ENCODE measurements at regions not wholly inside any gene's neighbourhood (a gene's known extent, or its start where the extent isn't known, plus 50 kb on each side); places are given as distances from the start of the nearest gene placed in this dataset.
"Not testable (repeated sequence)": the region's sequence is repeated elsewhere in the genome, so short reads cannot be mapped to it uniquely, and the experiment has no call there.

DNA sequence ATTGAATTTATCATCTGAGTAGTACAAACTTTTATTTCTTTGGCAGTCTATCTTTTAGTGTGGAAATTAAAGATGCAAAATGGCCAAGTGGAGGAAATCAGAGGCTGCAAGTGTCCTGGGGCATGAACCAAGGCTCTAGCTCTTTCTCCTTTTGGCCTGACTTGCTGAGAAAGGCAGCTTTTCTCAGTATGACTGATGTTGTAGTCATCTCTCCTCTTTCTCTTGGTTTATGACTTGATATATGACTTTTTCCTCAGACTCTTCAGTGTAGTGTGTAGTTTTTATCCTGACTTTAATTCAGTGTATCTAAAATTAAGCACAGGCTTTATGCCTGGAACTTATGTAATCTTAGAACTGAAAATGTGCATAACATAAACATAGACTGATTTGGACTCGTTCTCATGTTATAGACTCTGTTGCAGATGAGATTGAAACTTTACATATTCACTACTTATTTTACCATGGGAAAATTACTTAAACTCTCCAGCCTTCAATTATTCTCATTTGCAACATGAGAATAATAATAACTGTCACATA lies 65.7 kb downstream of the SLITRK5 start:
- DNase-seq (ENCODE audit: low read depth, low spot score): no peak

- no peak for DNase-seq (ENCODE audit: low read depth, low spot score)
These were observed 82.9 kb downstream of the SLITRK5 start for GRCh38 chr13:87754097-87754496.

- no peak for DNase-seq (ENCODE audit: low read depth, low spot score)
These were observed 98.3 kb downstream of the SLITRK5 start for GRCh38 chr13:87769445-87769844.

GRCh38 chr13:87777387-87777786 lies 106.2 kb downstream of the SLITRK5 start:
- no peak for DNase-seq (ENCODE audit: low read depth, low spot score)

DNA sequence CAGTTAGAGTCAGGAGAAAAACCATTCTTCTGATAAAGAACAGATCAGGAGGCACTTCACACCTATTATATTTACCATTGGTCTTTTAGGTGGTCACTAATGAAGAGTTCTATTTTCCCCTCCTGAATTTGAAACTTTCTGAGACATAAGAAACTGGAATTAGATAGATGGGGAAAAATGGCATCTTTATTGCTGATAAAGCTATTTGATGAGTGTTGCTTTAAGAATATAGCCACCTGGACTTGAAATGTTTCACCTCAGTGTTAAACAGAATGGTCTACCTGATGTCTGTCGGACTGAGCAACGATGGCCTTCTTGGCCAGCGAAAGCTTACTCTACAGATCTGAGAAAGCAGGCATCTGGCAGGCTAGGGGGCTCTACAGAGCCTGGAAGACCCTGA lies 107.0 kb downstream of the SLITRK5 start:
- DNase-seq (ENCODE audit: low read depth, low spot score): no peak

GRCh38 chr13:87779426-87779825 lies 108.3 kb downstream of the SLITRK5 start:
- DNase-seq (ENCODE audit: low read depth, low spot score): no peak

GRCh38 chr13:87783366-87783765 lies 112.2 kb downstream of the SLITRK5 start:
- no peak for DNase-seq (ENCODE audit: low read depth, low spot score)

- no peak for DNase-seq (ENCODE audit: low read depth, low spot score)
These were observed 117.2 kb downstream of the SLITRK5 start for GRCh38 chr13:87788363-87788762.

DNA sequence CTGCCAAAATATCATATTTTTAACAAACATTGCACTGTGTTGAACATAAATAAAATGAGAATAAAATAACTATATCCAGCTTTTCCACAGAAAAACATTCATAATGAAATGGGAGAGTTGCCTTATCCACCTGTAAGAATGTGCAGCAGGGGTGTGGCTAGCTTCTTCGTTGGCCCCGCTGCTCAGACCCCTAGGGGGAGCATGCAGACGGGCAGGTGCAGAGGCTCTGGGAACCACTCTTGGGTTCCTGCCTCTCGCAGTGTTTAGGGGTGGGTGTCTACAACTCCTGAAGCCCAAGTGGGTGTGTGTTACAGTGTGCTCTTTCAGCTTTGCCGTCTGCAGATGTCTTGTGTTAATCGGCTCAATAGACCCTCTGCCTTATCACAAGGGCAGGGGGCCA lies 121.7 kb downstream of the SLITRK5 start:
- no peak for DNase-seq (ENCODE audit: low read depth, low spot score)

- no peak for DNase-seq (ENCODE audit: low read depth, low spot score)
These were observed 127.4 kb downstream of the SLITRK5 start for GRCh38 chr13:87798536-87798935.

GRCh38 chr13:87810391-87810801 lies 139.2 kb downstream of the SLITRK5 start:
- peak; percentile 56 for DNase-seq (ENCODE audit: low read depth, low spot score)

DNA sequence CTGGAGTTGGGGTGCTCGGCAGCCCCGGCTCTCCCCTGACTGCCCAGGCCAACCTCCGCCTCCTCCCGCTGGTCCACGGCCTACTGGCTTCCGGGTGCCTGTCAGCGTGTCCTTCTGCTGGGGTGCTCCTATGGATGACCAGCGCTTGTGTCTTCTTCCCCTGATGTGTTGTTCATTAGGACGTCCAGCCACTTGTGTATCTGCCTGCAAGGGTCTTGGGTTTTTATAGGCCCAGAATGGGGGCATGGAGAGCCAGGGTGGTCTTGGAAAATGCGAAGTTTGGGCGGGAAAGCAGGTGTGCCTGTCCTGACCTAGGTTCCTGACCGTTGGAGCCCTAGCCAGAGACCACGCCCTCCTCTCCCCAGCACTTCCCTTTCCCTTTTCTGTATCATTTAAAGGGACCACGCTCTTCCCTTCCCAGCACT lies 139.8 kb downstream of the SLITRK5 start:
- no peak for DNase-seq (ENCODE audit: low read depth, low spot score)

- DNase-seq (ENCODE audit: low read depth, low spot score): no peak
These were observed 143.2 kb downstream of the SLITRK5 start for GRCh38 chr13:87814403-87814802.

- no peak for DNase-seq (ENCODE audit: low read depth, low spot score)
These were observed 149.1 kb downstream of the SLITRK5 start for GRCh38 chr13:87820241-87820640.

GRCh38 chr13:87821512-87821911 lies 150.3 kb downstream of the SLITRK5 start:
- no peak for DNase-seq (ENCODE audit: low read depth, low spot score)

GRCh38 chr13:87826301-87826700 lies 155.1 kb downstream of the SLITRK5 start:
- not testable (repeated sequence) for DNase-seq (ENCODE audit: low read depth, low spot score)

GRCh38 chr13:87827479-87827878 lies 156.3 kb downstream of the SLITRK5 start:
- DNase-seq (ENCODE audit: low read depth, low spot score): no peak

DNA sequence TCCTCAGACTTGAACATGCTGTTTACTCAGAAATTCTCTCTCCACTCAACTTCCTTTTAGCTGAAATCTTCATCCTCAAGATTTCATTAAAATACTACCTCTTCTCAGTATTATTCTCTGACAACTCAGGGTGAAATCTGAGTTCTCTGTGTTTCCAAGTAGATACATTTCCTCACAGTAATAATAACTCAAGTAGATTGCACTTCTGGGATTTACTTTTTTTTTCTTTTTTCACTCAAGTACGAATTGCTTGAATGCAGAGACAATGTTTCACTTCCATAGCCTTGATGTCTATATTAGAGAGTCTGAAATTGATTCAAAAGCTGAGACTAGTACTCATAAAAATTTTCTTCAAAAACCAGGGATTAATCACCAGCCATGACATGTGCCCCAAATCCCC lies 166.4 kb downstream of the SLITRK5 start:
- no peak for DNase-seq (ENCODE audit: low read depth, low spot score)

DNA sequence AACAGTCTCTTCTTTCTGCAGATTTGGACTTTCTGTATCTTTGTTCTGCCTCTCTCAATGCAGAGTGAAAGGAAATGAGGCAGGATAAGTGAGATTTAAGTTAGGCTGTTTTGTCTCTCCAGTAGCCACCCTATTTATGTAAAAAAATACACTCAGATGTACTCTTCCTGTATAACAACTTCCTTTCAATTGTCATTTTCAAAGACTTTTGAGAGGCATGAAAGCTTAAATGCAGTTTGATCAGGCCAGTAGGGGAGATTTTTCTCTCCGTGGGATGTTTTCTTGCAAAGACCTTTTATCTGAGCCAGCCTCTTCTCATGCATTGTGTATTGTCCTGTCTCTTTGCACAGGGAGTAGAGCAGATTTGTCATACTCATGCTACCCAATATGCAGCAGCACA lies 166.8 kb downstream of the SLITRK5 start:
- no peak for DNase-seq (ENCODE audit: low read depth, low spot score)

GRCh38 chr13:87851410-87851809 lies 180.2 kb downstream of the SLITRK5 start:
- no peak for DNase-seq (ENCODE audit: low read depth, low spot score)

DNA sequence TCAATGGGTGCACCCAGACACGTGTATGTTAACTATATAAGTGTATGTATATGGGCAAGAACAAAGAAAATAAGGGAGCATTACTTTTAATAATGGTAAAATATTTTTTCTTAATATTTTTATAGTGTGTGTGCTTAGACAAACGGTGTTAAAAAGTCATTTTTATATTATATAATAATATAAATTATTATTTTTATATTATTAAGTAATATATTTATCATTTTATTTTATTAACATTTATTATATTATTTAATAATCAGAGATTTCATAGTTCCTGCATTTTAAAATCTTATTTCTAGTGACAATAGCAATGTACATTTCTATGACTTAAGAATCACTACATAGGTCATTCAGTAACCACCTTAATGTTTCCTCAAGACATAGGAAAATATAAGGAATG lies 184.4 kb downstream of the SLITRK5 start:
- no peak for DNase-seq (ENCODE audit: low read depth, low spot score)

- no peak for DNase-seq (ENCODE audit: low read depth, low spot score)
These were observed 188.1 kb downstream of the SLITRK5 start for GRCh38 chr13:87859261-87859660.

GRCh38 chr13:87867426-87867825 lies 196.3 kb downstream of the SLITRK5 start:
- no peak for DNase-seq (ENCODE audit: low read depth, low spot score)

DNA sequence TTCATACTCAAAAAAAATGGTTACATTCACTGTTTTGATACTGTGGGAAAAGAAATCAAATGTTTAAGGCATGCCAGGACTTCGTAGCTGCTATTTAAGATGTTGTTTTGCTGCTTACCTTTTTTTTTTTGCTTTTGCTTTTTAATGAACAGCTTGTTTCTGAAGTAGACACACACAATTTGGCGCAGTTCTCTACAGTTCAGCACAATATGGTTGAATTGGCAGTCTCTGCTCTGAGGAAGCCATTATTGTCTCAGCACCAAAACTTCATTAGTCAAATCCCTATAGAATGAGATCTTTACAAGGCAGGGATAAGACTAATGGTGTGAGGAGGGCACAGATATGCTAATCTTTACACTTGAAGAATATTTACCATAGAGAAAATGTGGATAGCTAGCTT lies 197.6 kb downstream of the SLITRK5 start:
- DNase-seq (ENCODE audit: low read depth, low spot score): no peak
